ENCODE measurements at regions not wholly inside any gene's neighbourhood (a gene's known extent, or its start where the extent isn't known, plus 50 kb on each side); places are given as distances from the start of the nearest gene placed in this dataset.

GRCh38 chr11:82117362-82117761, 616.3 kb downstream of the FAM181B start:
- no peak for TF ChIP-seq POLR2A (IDR thresholded peaks at IDR 0.05; ENCODE audit: low read length)
- no peak for TF ChIP-seq GATA1 (IDR thresholded peaks at IDR 0.05; ENCODE audit: low read depth, low read length)
